SK-MEL-5 (cell line): ENCODE measurements at regions not wholly inside any gene's neighbourhood (a gene's known extent, or its start where the extent isn't known, plus 50 kb on each side); places are given as distances from the start of the nearest gene placed in this dataset.

Experiments
- DNase-seq: peaks from one replicate; pipeline ENCODE4 v3.0.0-alpha.2; 2016; ENCODE audit warnings: low read depth, low spot score
- in situ Hi-C: cut with HindIII; loops from 2 replicates; pipeline ENCODE4 v1.10.0; 2016; ENCODE audit warnings: low sequenced_read_pairs, high pct_unique_total_duplicates, low pct_unique_long_range_greater_than_20kb

DNA sequence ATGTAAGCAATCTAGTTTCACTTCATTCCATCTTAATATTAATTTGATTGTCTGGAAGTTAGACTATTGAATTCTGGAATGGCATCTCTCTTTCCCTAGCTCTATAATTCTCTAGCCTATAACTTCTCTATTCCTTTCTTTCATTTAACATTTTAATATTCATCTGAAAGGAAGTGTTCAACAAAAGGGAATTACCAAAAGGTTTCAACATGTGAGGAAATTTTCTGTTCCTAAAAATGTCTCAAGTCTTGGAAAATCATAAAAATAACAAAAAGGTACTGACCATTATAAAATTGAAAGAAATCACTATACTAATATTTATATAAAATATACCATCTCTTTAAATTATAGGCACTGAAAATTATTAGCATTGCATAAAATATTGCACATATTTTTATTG lies 228.7 kb downstream of the TXNL1 start:
- no peak for DNase-seq
- in situ Hi-C loops = no loop called here

DNA sequence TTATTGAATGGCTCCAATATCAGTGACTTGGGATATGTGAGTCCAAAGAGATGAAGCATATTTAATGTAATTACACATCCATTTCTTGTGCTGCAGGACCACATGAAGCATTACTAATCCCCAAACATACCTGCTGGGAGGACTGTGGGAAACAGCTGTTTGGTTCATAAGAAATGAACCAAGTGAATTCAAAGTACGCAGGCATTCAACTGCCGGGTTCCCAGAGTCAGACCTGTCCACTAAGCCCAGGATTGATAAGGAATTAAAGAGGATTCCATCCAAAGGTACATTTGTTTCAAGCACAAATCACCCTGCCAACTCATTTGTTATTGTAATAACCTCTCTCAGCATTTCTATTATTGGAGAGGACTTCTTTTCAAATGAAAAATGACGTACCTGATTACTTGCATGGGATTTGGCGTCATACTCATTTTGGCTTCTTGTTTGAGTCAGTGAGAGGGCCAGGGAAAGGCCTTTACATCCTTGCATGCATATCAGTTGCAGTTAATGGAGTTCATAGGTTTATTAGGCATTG lies 230.7 kb downstream of the TXNL1 start:
- in situ Hi-C loops = no loop called here
- DNase-seq = no peak

DNA sequence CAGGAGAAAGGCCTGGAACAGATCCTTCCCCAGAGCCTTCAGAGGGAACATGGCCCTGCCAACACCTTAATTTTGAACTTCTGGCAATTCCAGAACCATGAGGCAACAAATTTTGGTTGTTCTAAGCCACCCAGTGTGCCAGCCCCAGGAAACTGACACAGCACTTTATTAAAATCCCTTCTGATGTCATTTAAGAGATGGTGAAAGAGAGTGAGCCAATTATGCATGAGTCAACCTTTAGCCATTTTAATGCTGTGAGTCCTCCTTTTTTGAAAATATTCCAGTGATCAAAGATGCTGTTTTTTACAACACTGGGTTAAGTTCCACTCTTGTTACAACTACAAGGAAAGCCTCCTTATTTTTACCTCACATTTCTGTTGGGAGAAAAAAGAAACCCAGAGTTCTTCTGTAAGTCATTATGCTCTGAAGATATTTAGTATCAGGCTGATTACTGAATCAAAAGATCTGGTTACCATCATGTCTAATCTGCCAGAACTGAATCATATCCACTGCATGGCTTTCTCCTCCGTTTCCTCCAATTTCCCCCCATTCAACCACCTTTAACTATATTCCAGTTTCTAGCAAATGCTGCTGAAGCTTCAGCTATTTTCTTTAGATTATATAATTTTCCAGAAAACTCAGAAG lies 235.4 kb downstream of the TXNL1 start:
- DNase-seq = no peak

DNA sequence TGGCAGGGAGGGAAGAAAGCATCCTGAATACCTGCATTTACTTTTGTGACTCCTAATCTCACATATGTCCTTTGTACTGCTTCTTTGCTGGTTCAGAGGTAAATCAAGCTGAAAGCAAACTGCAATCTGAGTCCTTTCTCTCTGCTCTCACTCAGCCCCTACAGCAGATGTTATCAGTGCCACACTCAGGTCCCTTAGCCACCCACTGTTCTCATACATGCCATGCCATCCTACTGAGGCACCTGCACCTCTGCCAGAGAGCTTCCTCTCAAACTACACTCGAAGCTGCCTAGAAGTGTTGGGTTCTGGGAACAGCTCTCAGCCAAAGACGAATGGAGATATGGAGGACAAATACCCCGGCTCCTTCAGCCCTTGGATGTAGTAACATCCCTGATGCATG lies 244.5 kb downstream of the TXNL1 start:
- in situ Hi-C loops = no loop called here

More for the DNA sequence above, 235.4 kb downstream of the TXNL1 start:
- in situ Hi-C loops = no loop called here

DNA sequence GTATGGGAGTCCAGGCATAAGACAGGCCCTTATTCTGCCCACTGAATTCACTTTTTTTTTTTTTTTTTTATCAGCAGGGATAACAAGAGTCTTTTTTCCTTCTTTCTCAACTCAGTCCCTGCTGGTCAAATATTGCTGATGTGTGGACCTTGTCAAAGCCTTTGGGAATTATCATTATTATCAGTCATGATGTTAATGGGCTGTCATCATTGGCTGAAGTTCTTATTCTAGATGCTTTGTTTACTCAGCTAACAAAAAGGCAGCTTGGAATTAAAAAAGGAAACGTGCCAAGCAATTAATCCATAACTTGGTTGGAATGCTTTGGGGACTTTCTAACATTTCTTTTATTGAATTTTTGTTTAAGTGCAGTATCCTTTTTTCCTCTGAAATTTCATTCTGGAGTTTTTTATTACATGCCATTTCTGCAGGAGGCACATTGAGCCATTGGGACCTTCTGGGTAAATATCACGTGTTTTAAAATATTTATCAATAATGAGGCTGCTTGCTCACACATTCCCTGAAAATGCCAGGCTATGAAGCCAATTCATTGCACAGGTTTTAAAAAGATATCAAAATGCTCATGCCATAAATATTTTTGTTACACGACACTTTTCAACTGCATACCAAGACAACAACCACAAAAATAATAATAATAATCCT lies 246.3 kb downstream of the TXNL1 start:
- in situ Hi-C loops = no loop called here
- no peak for DNase-seq

More for the DNA sequence above, 244.5 kb downstream of the TXNL1 start:
- DNase-seq = no peak

DNA sequence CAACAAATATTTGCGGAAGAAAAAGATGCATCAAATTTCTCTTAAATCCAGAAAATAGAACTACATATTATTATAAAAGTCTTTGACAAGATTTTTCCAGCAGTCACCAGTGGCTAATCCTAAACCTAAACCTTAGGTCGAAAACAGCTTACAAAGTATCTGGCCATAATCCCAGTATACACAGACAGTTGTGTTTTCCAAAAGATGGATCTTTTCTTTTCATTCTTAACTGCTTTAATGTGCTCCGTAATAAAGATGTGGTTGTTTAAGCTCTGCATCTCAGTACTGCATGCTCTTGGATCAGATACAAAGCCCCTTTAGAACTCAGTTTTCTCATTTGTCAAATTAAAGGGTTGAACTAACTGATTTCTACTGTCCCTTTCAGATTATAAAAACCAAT lies 247.8 kb downstream of the TXNL1 start:
- no peak for DNase-seq
- in situ Hi-C loops = no loop called here

DNA sequence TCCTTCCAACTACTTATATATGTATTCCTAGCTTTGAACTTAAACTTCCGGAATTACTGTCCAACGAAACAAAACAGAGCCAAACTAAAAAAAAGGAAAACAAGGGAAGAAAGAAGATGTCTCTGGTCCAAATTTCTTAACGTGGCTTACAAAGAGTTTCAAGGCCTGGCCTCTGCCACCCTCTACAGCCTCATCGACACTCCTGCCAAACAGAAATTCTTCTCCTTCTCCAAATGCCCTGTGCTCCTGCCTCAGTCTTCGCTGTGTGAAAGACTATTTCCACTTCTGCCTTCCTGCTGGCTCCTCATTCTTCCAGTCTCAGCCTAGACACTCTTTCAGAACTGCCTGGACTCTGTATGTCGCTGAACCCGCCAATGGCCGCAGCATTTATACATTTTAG lies 249.2 kb downstream of the TXNL1 start:
- in situ Hi-C loops = no loop called here
- DNase-seq = no peak

DNA sequence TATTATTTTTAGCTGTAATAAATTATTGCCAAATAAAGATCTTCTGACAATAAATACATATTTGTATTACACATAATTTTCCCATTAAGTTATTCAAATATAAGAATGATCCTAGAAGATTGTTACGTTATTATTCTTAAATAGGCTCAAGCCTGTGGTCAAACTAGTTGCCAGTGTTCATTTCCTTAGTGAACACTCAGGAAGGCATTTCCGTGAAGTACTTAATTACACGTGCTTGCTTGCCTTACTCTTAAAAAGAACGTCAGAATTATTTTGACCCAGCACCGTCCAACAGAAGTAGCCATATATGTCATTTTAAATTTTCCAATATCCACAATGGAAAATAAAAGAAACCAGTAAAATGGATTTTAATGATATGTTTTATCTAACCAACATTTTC lies 249.8 kb downstream of the TXNL1 start:
- in situ Hi-C loops = no loop called here
- DNase-seq = no peak

DNA sequence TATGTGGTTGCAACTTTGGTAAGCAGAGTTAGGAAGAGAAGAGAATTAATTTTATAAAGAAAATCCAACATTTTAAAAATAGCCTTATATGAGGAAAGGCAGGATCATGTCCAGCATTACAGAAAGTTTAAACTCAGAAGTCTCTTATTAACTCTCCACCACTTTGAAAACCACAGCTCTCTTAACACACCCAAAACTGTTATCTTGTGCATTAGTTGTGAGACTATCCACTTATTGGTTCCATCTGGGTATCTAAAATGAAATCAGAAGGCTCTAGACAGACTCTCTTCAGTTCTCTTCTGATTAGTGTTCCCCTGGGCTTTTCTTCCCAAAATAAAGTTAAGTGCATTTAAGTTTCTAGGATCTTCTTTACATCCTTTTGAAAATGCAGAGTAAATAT lies 251.5 kb downstream of the TXNL1 start:
- in situ Hi-C loops = no loop called here
- no peak for DNase-seq

DNA sequence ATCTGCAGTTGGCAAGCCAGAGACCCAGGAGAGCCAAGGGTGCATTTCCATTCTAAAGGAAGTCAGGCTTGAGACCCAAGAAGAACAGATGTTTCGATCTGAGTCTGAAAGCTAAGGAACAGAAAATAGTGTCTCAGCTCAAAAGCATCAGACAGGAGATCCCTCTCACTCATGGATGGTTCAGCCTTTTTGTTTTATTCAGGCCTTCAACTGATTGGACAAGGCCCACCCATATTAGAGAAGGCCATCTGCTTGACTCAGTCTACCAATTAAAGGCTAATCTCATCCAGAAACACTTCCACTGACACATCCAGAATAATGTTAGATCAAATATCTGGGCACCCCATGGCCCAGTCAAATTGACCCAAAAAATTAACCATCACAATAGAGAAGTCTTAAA lies 255.0 kb downstream of the TXNL1 start:
- DNase-seq = no peak
- in situ Hi-C loops = no loop called here

DNA sequence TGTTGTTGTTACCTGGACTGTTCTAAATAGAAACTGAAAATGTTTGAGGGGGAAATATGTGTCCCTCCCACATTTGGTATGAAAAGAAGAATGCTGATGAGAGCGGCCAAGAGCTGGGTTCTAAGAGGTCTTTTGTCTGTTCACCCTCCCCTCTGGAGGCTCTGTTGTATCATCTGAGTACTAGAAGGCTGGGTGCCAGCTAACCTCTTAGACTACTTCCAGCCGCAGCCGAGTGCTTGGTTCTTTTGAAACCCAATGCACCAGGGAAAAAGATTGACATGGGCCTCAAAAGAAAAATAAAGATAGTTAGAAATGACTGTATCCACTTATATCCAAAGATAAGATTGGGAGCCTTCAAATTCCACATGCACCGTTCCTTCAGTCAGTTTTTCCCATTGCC lies 255.9 kb downstream of the TXNL1 start:
- in situ Hi-C loops = no loop called here
- peak; percentile 70 for DNase-seq

DNA sequence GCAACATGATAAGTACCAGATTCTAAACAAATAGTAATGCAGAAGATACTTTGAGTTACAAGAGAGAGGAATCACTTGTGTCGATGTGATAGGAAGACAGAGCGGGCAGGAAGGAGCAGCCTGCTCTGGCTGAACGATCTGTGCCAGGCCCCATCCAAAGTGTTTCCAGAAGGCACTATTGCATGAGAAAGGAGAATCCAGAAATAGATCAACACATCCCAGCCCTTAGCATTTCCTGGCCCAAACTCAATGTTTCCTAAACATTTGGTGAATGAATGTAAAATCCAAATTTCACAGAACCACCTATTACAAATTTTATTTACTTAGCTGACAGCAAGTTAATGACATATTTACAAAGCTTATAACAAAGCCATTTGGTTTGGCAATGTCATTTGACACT lies 257.2 kb downstream of the TXNL1 start:
- in situ Hi-C loops = no loop called here
- DNase-seq = no peak

DNA sequence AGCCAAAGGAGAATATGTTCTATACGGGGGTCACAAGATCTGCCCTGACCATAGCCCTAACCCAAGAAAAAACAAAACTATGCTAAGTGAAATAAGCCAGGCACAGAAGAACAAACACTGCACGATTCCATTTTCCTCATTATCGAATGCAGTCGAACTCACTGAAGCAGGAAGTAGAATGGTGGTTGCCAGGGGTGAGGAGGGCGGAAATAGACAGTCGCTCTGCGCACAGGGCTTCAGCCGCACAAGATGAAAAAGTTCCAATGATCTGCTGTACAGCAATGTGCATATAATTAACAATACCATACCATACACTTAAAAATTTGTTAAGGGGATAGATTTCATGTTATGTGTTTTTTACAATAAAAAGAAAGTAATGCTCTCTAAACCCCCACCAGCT lies 257.7 kb downstream of the TXNL1 start:
- DNase-seq = no peak
- in situ Hi-C loops = no loop called here

DNA sequence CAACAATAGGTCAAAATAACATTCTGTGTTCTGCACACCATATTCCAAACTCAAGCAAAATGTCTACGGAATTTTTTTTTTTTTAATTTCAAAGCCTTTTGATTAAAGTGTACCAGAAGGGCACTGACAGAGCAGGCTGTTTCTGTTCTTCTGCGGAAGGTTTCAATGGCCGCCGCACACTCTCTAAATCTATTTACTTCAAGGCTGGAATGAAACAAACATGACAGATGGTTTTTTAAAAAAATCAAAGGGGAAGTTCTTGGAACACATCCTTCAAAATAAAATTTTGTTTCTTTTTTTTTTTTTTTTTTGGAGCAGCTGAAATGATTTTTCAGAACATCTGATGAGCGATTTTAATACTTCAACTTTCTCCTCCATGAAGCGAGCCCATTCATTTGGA lies 259.1 kb downstream of the TXNL1 start:
- in situ Hi-C loops = no loop called here
- no peak for DNase-seq

DNA sequence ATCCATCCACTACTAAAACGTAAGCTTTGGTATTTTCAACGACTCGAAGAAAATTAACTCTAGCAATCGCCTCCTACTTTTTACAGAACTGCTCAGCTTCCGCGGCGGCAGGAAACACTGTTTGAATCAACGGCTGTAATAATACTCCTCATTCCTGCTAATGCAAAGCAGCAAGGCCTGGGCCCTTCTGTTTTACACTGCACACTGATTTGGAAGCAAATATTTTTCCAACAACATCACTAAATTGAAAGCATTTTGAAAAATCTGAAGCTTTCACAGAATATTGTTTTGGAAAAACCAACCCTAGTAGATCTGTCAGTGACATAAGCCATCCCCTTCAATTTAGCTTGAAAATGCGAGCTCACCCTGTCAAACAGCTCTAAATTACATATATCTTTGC lies 261.2 kb downstream of the TXNL1 start:
- in situ Hi-C loops = no loop called here
- no peak for DNase-seq

DNA sequence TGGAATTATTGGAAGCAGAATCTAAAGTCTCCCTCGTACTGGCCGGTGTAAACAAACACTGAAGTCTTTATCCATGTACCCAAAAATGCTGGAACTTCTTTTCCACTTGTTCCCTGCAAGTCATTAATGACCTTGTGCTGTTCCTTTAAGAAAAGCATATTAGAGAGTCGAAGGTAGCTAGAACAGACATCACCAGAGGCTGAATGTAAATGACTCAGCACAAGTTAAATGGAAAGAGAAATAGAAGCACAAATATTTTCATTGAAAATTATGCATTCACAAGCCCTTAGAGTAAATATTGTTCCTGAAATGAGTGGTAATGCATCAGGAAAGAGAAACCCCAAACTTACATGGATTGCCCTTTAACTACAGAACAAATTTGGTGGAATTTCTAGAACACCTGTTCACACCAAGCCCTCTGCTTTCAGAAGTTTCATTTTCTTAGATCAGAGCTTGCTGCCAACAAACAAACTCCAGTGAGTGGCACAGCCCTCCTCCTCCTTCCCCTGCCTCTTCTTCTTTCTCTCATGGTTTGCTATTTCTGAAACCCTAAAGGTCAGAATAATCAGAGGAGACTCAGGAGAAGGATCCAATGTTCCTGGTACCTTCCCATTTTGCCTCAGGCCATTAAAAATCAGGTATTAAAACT lies 264.3 kb downstream of the TXNL1 start:
- in situ Hi-C loops = no loop called here
- no peak for DNase-seq

DNA sequence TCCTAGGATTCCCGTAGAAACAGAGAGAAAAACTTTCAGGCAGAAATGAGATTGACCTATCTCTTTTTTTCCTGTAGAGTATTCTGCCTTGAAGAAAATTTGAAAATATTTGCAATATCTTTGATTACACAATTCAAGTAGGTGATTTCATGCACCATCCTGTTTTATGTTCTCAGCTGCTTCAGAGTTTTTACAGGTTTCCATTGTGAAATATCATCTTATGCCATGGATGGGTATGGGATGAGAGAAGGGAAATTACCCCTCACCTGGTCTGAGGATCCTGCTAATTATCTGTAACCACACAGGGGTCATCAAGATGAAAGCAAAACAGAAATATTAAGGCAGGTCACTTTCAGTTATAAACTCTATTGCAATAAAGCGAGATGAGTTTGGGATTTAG lies 264.8 kb downstream of the TXNL1 start:
- no peak for DNase-seq
- in situ Hi-C loops = no loop called here

DNA sequence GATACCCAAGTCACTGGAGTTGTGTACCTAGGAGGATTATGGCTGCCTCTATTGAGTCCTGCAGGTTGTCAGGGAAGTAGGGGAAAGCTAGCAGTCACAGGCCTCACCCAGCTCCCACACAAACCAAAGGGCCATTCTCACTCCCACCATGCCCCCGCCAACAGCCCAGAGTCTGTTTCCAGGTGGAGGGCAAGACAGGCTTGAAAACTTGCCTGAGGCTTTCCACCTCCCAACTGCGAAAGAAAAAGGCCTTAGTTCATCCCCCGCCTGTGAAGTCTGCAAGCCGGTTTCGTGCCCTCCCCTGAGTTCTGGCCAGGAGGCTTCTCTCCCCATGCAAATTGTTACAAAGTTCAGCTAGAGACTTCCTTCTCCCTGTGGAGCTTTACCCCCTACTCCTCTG lies 270.3 kb downstream of the TXNL1 start:
- in situ Hi-C loops = no loop called here
- DNase-seq = no peak
